Astrocyte of the cerebellum (primary cell): ENCODE measurements at regions not wholly inside any gene's neighbourhood (a gene's known extent, or its start where the extent isn't known, plus 50 kb on each side); places are given as distances from the start of the nearest gene placed in this dataset.
"Not testable (repeated sequence)": the region's sequence is repeated elsewhere in the genome, so short reads cannot be mapped to it uniquely, and the experiment has no call there.

Source experiments
- DNase-seq: peaks from one replicate; pipeline ENCODE4 v3.0.0-alpha.2; 2011; ENCODE audit warnings: low read depth
- H3K4me3 ChIP-seq: 2 replicates; pipeline ENCODE4 v1.5.1; 2011; ENCODE audit warnings: mild to moderate bottlenecking, low read depth, low read length, moderate library complexity
- CTCF ChIP-seq: IDR thresholded peaks from 2 replicates; pipeline ENCODE4 v1.5.1; 2012; ENCODE audit warnings: low read length, low read depth, moderate library complexity, mild to moderate bottlenecking; ENCODE audit errors: missing control alignments
- in situ Hi-C: cut with HindIII; loops from 2 replicates; pipeline ENCODE4 v1.10.0; 2017; ENCODE audit warnings: low sequenced_read_pairs

DNA sequence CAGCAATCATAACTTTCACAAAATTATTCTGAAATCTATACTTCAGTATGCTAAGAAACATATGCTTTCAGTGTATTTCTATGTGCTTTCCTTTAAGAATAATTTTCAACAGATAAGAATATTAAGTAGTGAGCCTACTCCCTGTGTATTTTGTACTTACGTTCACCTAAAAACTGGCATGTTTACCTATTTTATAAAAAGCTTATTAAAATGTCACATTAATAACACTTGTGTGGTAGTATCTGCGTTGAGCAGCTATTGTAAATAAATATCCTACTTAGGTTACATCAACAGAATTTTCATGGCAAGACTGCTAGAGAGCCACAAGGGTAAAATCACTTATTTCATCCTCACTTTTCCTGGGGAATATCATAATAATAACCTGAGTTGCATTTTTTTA lies 113.4 kb upstream of the SLITRK5 start:
- H3K4me3 ChIP-seq: no peak overlapping the region
- DNase-seq: no peak
- in situ Hi-C loops: no loop called here
- no peak for TF ChIP-seq CTCF

GRCh38 chr13:87561580-87561979 lies 109.6 kb upstream of the SLITRK5 start:
- H3K4me3 ChIP-seq, in situ Hi-C loops, DNase-seq: not testable (repeated sequence)

- TF ChIP-seq CTCF: no peak
- H3K4me3 ChIP-seq: no peak overlapping the region
- in situ Hi-C loops: no loop called here
- DNase-seq: no peak
Measured at GRCh38 chr13:87570669-87571068, 100.5 kb upstream of the SLITRK5 start.

- no peak for TF ChIP-seq CTCF
- in situ Hi-C loops: no loop called here
- DNase-seq: no peak
- H3K4me3 ChIP-seq: no peak overlapping the region
Measured at GRCh38 chr13:87582399-87582798, 88.8 kb upstream of the SLITRK5 start.

- no peak for DNase-seq
- H3K4me3 ChIP-seq: no peak overlapping the region
- in situ Hi-C loops: no loop called here
- TF ChIP-seq CTCF: no peak
Measured at GRCh38 chr13:87590518-87590917, 80.7 kb upstream of the SLITRK5 start.

DNA sequence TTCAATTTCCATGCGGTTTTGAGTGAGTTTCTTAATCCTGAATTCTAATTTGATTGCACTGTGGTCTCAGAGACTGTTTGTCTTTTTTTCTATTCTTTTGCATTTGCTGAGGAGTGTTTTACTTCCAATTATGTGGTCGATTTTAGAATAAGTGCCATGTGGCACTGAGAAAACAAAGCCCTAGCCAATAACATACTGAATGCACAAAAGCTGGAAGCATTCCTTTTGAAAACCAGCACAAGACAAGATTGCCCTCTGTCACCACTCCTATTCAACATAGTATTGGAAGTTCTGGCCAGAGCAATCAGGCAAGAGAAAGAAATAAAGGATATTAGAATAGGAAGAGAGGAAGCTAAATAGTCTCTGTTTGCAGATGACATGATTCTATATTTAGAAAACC lies 66.7 kb upstream of the SLITRK5 start:
- DNase-seq, in situ Hi-C loops, H3K4me3 ChIP-seq: not testable (repeated sequence)

GRCh38 chr13:87607266-87607665 lies 63.9 kb upstream of the SLITRK5 start:
- no peak for TF ChIP-seq CTCF
- in situ Hi-C loops: no loop called here
- no peak overlapping the region for H3K4me3 ChIP-seq
- DNase-seq: no peak

- no peak for DNase-seq
- in situ Hi-C loops: no loop called here
- H3K4me3 ChIP-seq: no peak overlapping the region
- no peak for TF ChIP-seq CTCF
Measured at GRCh38 chr13:87614276-87614675, 56.9 kb upstream of the SLITRK5 start.
